ENCODE measurements at regions not wholly inside any gene's neighbourhood (a gene's known extent, or its start where the extent isn't known, plus 50 kb on each side); places are given as distances from the start of the nearest gene placed in this dataset.

GRCh38 chr1:191734321-191734720, 423.9 kb upstream of the RGS18 start:
- Mint-ChIP-seq H3K4me3 (no peak overlapping the region), H3K27ac (no peak overlapping the region), H3K36me3 (ENCODE audit: insufficient read depth in 1 of 3, low read depth in 3 of 3) (peaks cover 0 to 6% (median 3%) of the 10 kb centered on the region in 3 experiments; a peak in 4 of 7 replicates), H3K27me3 (ENCODE audit: low read depth) (no peaks in the 10 kb centered on the region), H3K9me3 (peaks cover 3 to 4% of the 10 kb centered on the region in 2 experiments; a peak in 3 of 5 replicates), H3K4me1 (no peaks in the 10 kb centered on the region)
- Histone ChIP-seq H2BK15ac (ENCODE audit: low read depth, low read length) (no peak overlapping the region), H3K4ac (ENCODE audit: low read depth, low read length) (no peak overlapping the region), H3K79me2 (ENCODE audit: insufficient read depth, low read length) (no peaks in the 10 kb centered on the region), H3K4me2 (ENCODE audit: insufficient read depth, insufficient read length, low read length) (no peak overlapping the region), H2BK12ac (ENCODE audit: insufficient read length, low read depth, low read length) (no peak overlapping the region), H3K9me3 (ENCODE audit: control insufficient read depth, low read depth, low read length) (no peaks in the 10 kb centered on the region), H3K79me1 (ENCODE audit: insufficient read depth, low read depth, low read length, poor library complexity, severe bottlenecking) (no peaks in the 10 kb centered on the region), H3K14ac (ENCODE audit: insufficient read depth, low read length) (no peak overlapping the region), H2BK120ac (ENCODE audit: low read depth, low read length, poor library complexity, severe bottlenecking) (no peak overlapping the region), H2AK5ac (ENCODE audit: insufficient read length, low read length) (no peak overlapping the region), H3K23me2 (ENCODE audit: insufficient read length, low read depth, low read length, poor library complexity, severe bottlenecking) (no peaks in the 10 kb centered on the region), H3T11ph (ENCODE audit: low read length) (no peak overlapping the region), H3K4me1 (ENCODE audit: insufficient read depth, low read length) (no peaks in the 10 kb centered on the region), H3K18ac (ENCODE audit: insufficient read length, low read depth, low read length) (no peak overlapping the region), H4K91ac (ENCODE audit: insufficient read length, low read depth, low read length) (no peak overlapping the region), H4K5ac (ENCODE audit: insufficient read length, low read depth, low read length) (no peak overlapping the region), H3K27ac (ENCODE audit: insufficient read length, low read depth, low read length) (no peak overlapping the region), H2BK5ac (ENCODE audit: insufficient read length, low read length) (no peak overlapping the region), H2AFZ (ENCODE audit: low read length) (no peak overlapping the region), H3K9ac (ENCODE audit: extremely low read depth, insufficient read length, low read length) (no peak overlapping the region), H3K27me3 (ENCODE audit: insufficient read depth, low read length) (no peaks in the 10 kb centered on the region), H3K56ac (ENCODE audit: insufficient read length, low read depth, low read length) (no peak overlapping the region), H3K23ac (ENCODE audit: insufficient read length, low read depth, low read length) (no peak overlapping the region), H4K20me1 (ENCODE audit: control insufficient read depth, insufficient read depth, insufficient read length) (no peaks in the 10 kb centered on the region), H4K8ac (replicated peaks; ENCODE audit: insufficient read length, low read depth, low read length) (no peak overlapping the region), H2BK20ac (ENCODE audit: low read depth, low read length, poor library complexity, severe bottlenecking) (no peak overlapping the region)
- TF ChIP-seq CTCF (conservative IDR thresholded peaks at IDR 0.05), result no peak
- no peak for DNase-seq
